Caco-2 (cell line): ENCODE measurements at regions not wholly inside any gene's neighbourhood (a gene's known extent, or its start where the extent isn't known, plus 50 kb on each side); places are given as distances from the start of the nearest gene placed in this dataset.
A peak's percentile ranks its signal among the peaks of the same experiment; 100 is the strongest.

Experiments used
- BruUV-seq: library from RNA; stranded (reverse); fragments of 400-500 nt; replicated peaks from 2 replicates; lab custom pipeline; 2021; lab: Mats Ljungman, UMichigan
- CTCF ChIA-PET: fragments of 300-600 bp; sonication (Branson Sonifier 250); formaldehyde crosslinking; loops from one replicate; lab custom pipeline; 2022; ENCODE audit warnings: antibody characterized with exemption; lab: Charles Lee
- POLR2A ChIA-PET: fragments of 300-600 bp; sonication (Branson Sonifier 250); formaldehyde crosslinking; loops from one replicate; lab custom pipeline; 2022; ENCODE audit warnings: antibody characterized with exemption; lab: Charles Lee
- DNase-seq, 2 experiments: peaks; one replicate each; pipeline versions ENCODE4 v3.0.0 to v3.0.0-alpha.2; 2020 to 2022
- H3K27me3 ChIP-seq: replicated peaks from 2 replicates; pipeline ENCODE4 v1.6.0; 2011; ENCODE audit warnings: low read length; ENCODE audit not compliant: control insufficient read depth, insufficient read depth
- H3K36me3 ChIP-seq: 2 replicates; pipeline ENCODE4 v1.5.1; 2011; ENCODE audit warnings: low read length; ENCODE audit not compliant: control insufficient read depth, insufficient read depth
- H3K4me1 ChIP-seq: fragments of 250-450 bp; sonication (Bioruptor Pico); 2 replicates; pipeline ENCODE4 v1.5.1; 2020; ENCODE audit warnings: mild to moderate bottlenecking
- H3K4me3 ChIP-seq: 2 replicates; pipeline ENCODE4 v1.5.1; 2011; ENCODE audit warnings: low read depth, mild to moderate bottlenecking, control low read depth, low read length
- H3K9me3 ChIP-seq: fragments of 250-450 bp; sonication (Bioruptor Pico); 2 replicates; pipeline ENCODE4 v1.5.1; 2020; ENCODE audit warnings: mild to moderate bottlenecking, moderate library complexity
- H3K27ac Mint-ChIP-seq: one replicate; pipeline ENCODE4 v1.8.0; 2022; ENCODE audit warnings: mixed read lengths; ENCODE audit not compliant: unreplicated experiment
- H3K27me3 Mint-ChIP-seq: one replicate; pipeline ENCODE4 v1.8.0; 2022; ENCODE audit warnings: mixed read lengths; ENCODE audit not compliant: insufficient read depth, unreplicated experiment
- H3K36me3 Mint-ChIP-seq: one replicate; pipeline ENCODE4 v1.8.0; 2022; ENCODE audit warnings: mild to moderate bottlenecking, mixed read lengths; ENCODE audit not compliant: insufficient read depth, unreplicated experiment
- H3K4me1 Mint-ChIP-seq: one replicate; pipeline ENCODE4 v1.8.0; 2022; ENCODE audit warnings: low read depth, mixed read lengths; ENCODE audit not compliant: unreplicated experiment
- H3K4me3 Mint-ChIP-seq: one replicate; pipeline ENCODE4 v1.8.0; 2022; ENCODE audit warnings: mild to moderate bottlenecking, moderate library complexity, mixed read lengths; ENCODE audit not compliant: unreplicated experiment
- H3K9me3 Mint-ChIP-seq: one replicate; pipeline ENCODE4 v1.8.0; 2022; ENCODE audit warnings: mixed read lengths; ENCODE audit not compliant: unreplicated experiment
- intact Hi-C: fragments of 100-400 bp; cut with micrococcal nuclease; formaldehyde crosslinking; loops from one replicate; pipeline ENCODE4 v1.10.0; 2022; ENCODE audit not compliant: unreplicated experiment
- TF ChIP-seq, protein P1 (sequence below), 2 experiments: fragments of 200-600 bp in 1 of 2; IDR thresholded peaks; 1 replicate in 1 of 2; 2 replicates in 1 of 2; pipeline versions ENCODE4 v1.5.1 to v1.8.0; 2011 to 2022; ENCODE audit warnings: antibody characterized with exemption in 1 of 2, control low read depth in 1 of 2, inconsistent platforms in 1 of 2, low read depth in 1 of 2, low read length in 1 of 2, mild to moderate bottlenecking in 1 of 2, moderate library complexity in 1 of 2; ENCODE audit not compliant: insufficient read depth in 1 of 2, severe bottlenecking in 1 of 2, unreplicated experiment in 1 of 2

DNA sequence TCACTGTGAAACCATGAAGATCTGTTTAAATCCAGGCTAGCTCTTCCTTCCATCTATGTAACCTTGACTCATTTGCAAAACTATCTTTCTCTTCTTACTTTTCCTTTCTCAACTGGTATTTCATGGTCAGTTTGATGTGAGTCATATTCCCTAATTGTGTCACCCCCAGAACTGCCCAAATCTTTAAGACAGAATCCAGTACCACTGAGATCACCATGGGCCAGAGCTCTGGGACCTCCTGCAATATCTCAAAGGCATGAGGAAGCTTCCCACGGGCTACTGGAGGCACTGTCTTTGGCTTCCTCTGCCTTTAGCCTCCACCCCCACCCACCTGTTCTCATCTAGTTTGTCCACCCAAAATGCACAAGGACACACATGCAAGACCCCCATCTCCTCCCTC, 274.4 kb upstream of the FMN2 start:
- no TSS peak for BruUV-seq
- no peak overlapping the region for H3K4me3 Mint-ChIP-seq

GRCh38 chr1:239817801-239818200, 273.9 kb upstream of the FMN2 start:
- no peaks in the 10 kb centered on the region for H3K9me3 Mint-ChIP-seq
- ChIA-PET CTCF (no interaction called here), POLR2A (no interaction called here)
- Histone ChIP-seq H3K4me1 (peaks cover 12% of the 10 kb centered on the region), H3K27me3 (no peaks in the 10 kb centered on the region), H3K4me3 (no peak overlapping the region), H3K9me3 (no peaks in the 10 kb centered on the region), H3K36me3 (no peaks in the 10 kb centered on the region)
- intact Hi-C loops, result loop anchor here (2.0 to 10.0 kb wide), 3 partner anchors 51 to 433 kb away; partner anchors contain the start of gene CHRM3
- DNase-seq, result no peak
- peaks cover 7% of the 10 kb centered on the region for H3K36me3 Mint-ChIP-seq
- no peaks in the 10 kb centered on the region for H3K27me3 Mint-ChIP-seq
- peak overlapping the region; percentile 80 for H3K27ac Mint-ChIP-seq
- BruUV-seq, result no TSS peak
- peaks cover 16% of the 10 kb centered on the region for H3K4me1 Mint-ChIP-seq
- TF ChIP-seq, protein P1, sequence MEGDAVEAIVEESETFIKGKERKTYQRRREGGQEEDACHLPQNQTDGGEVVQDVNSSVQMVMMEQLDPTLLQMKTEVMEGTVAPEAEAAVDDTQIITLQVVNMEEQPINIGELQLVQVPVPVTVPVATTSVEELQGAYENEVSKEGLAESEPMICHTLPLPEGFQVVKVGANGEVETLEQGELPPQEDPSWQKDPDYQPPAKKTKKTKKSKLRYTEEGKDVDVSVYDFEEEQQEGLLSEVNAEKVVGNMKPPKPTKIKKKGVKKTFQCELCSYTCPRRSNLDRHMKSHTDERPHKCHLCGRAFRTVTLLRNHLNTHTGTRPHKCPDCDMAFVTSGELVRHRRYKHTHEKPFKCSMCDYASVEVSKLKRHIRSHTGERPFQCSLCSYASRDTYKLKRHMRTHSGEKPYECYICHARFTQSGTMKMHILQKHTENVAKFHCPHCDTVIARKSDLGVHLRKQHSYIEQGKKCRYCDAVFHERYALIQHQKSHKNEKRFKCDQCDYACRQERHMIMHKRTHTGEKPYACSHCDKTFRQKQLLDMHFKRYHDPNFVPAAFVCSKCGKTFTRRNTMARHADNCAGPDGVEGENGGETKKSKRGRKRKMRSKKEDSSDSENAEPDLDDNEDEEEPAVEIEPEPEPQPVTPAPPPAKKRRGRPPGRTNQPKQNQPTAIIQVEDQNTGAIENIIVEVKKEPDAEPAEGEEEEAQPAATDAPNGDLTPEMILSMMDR (IDR thresholded peaks at IDR 0.05; ENCODE audit: insufficient read depth in 1 of 2, low read depth in 1 of 2, low read length in 1 of 2, severe bottlenecking in 1 of 2, unreplicated experiment in 1 of 2), result no peak
- no peak overlapping the region for H3K4me3 Mint-ChIP-seq

More for the DNA sequence above, 274.4 kb upstream of the FMN2 start:
- no peaks in the 10 kb centered on the region for H3K27me3 ChIP-seq
- peak overlapping the region; percentile 80 for H3K27ac Mint-ChIP-seq
- TF ChIP-seq, protein P1 (IDR thresholded peaks at IDR 0.05; ENCODE audit: insufficient read depth in 1 of 2, low read depth in 1 of 2, low read length in 1 of 2, severe bottlenecking in 1 of 2, unreplicated experiment in 1 of 2), result no peak
- CTCF ChIA-PET, result no interaction called here
- intact Hi-C loops, result loop anchor here (2.0 to 10.0 kb wide), 3 partner anchors 52 to 432 kb away; partner anchors contain the start of gene CHRM3
- H3K4me1 Mint-ChIP-seq, result peaks cover 16% of the 10 kb centered on the region
- H3K4me1 ChIP-seq, result peaks cover 12% of the 10 kb centered on the region
- no peak for DNase-seq
- POLR2A ChIA-PET, result no interaction called here
- H3K36me3 ChIP-seq, result no peaks in the 10 kb centered on the region
- H3K4me3 ChIP-seq, result no peak overlapping the region
- no peaks in the 10 kb centered on the region for H3K27me3 Mint-ChIP-seq
- H3K36me3 Mint-ChIP-seq, result peaks cover 7% of the 10 kb centered on the region
- no peaks in the 10 kb centered on the region for H3K9me3 Mint-ChIP-seq
- H3K9me3 ChIP-seq, result no peaks in the 10 kb centered on the region

- ChIA-PET CTCF (no interaction called here), POLR2A (no interaction called here)
- Histone ChIP-seq H3K36me3 (no peaks in the 10 kb centered on the region), H3K27me3 (no peaks in the 10 kb centered on the region), H3K4me3 (no peak overlapping the region), H3K9me3 (no peaks in the 10 kb centered on the region), H3K4me1 (peaks cover 12% of the 10 kb centered on the region)
- no peaks in the 10 kb centered on the region for H3K27me3 Mint-ChIP-seq
- intact Hi-C loops, result loop anchor here (10.0 kb wide), 1 partner anchor 434 kb away; the partner anchor contains the start of gene CHRM3
- H3K4me3 Mint-ChIP-seq, result no peak overlapping the region
- no peak overlapping the region for H3K27ac Mint-ChIP-seq
- TF ChIP-seq, protein P1 (IDR thresholded peaks at IDR 0.05; ENCODE audit: insufficient read depth in 1 of 2, low read depth in 1 of 2, low read length in 1 of 2, severe bottlenecking in 1 of 2, unreplicated experiment in 1 of 2), result no peak
- H3K4me1 Mint-ChIP-seq, result peaks cover 16% of the 10 kb centered on the region
- no peak for DNase-seq
- H3K9me3 Mint-ChIP-seq, result no peaks in the 10 kb centered on the region
- BruUV-seq, result no TSS peak
- H3K36me3 Mint-ChIP-seq, result peaks cover 7% of the 10 kb centered on the region
Measured at GRCh38 chr1:239819096-239819495, 272.6 kb upstream of the FMN2 start.
